ENCODE measurements at regions not wholly inside any gene's neighbourhood (a gene's known extent, or its start where the extent isn't known, plus 50 kb on each side); places are given as distances from the start of the nearest gene placed in this dataset.

DNA sequence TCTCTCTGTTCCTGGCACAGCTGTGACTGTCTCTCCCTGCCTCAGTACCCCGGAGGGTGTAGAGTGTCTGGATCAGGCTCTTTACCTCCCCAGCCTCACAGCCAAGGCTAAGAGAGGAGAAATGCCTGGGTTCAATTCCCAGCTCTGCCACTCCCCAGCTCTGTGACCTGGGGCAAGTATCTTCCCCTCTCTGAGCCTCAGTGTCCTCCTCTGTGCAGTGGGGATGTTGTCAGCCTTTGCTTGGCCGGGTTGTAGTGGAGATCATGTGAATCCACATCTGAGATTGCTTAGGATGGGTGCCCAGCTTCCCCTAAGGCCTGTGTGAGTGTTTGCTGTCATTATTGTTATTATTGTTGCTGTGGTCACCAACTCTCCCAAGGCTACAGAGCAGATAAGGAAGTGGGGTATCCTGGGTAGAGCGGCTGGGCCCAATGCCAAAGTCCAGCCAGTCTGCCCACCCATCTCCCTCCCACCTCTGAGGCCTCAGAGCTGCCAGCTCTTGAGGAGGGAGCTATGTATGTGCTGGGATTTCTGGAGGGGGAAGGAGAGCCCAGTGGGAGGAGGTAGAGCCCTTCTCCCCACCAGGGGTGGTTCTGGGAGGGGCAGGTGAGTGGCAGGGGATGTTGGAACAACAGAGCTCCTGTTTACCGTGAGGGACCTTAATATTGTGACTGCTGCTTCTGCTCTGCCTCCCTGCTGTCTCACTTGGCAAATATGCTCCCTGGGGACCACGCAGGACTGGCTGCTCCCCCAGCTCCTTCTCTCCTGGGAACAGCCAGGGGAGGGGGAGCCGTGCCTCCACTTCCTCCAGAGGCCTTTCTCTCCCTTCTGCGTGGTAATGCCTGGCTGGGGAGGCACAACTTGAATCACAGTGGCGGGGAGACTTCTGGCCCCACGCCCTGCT lies 170.5 kb downstream of the RPS24 start:
- peaks cover 4% of the 10 kb centered on the region for H3K4me1 ChIP-seq (ENCODE audit: insufficient read depth, low read length)
- no peak overlapping the region for H3K4me3 ChIP-seq (ENCODE audit: low read depth in 1 of 2, low read length in 2 of 2)
- no peaks in the 10 kb centered on the region for H3K27me3 ChIP-seq (ENCODE audit: control insufficient read depth in 1 of 2, insufficient read depth in 2 of 2, low read length in 2 of 2)
- no peak overlapping the region for H3K9ac ChIP-seq (ENCODE audit: low read length)
- H3K36me3 ChIP-seq (ENCODE audit: insufficient read depth, low read length): no peaks in the 10 kb centered on the region
- H3K27ac ChIP-seq (ENCODE audit: low read depth, low read length): no peak overlapping the region
- H3K9me3 ChIP-seq (ENCODE audit: low read length): no peaks in the 10 kb centered on the region

GRCh38 chr10:78205457-78206016 lies 171.9 kb downstream of the RPS24 start:
- Histone ChIP-seq H3K36me3 (ENCODE audit: insufficient read depth, low read length) (no peaks in the 10 kb centered on the region), H3K27me3 (ENCODE audit: control insufficient read depth in 1 of 2, insufficient read depth in 2 of 2, low read length in 2 of 2) (no peaks in the 10 kb centered on the region), H3K9ac (ENCODE audit: low read length) (no peak overlapping the region), H3K4me1 (ENCODE audit: insufficient read depth, low read length) (peaks cover 4% of the 10 kb centered on the region), H3K27ac (ENCODE audit: low read depth, low read length) (no peak overlapping the region), H3K4me3 (ENCODE audit: low read depth in 1 of 2, low read length in 2 of 2) (no peak overlapping the region), H3K9me3 (ENCODE audit: low read length) (no peaks in the 10 kb centered on the region)

- Histone ChIP-seq H3K9me3 (ENCODE audit: low read length) (no peaks in the 10 kb centered on the region), H3K4me1 (ENCODE audit: insufficient read depth, low read length) (peaks cover 13% of the 10 kb centered on the region), H3K27ac (ENCODE audit: low read depth, low read length) (no peak overlapping the region), H3K4me3 (ENCODE audit: low read depth in 1 of 2, low read length in 2 of 2) (no peak overlapping the region), H3K9ac (ENCODE audit: low read length) (no peak overlapping the region), H3K27me3 (ENCODE audit: control insufficient read depth in 1 of 2, insufficient read depth in 2 of 2, low read length in 2 of 2) (no peaks in the 10 kb centered on the region), H3K36me3 (ENCODE audit: insufficient read depth, low read length) (no peaks in the 10 kb centered on the region)
These were observed 173.6 kb downstream of the RPS24 start for GRCh38 chr10:78207216-78207615.

GRCh38 chr10:78207776-78208175 lies 174.1 kb downstream of the RPS24 start:
- no peak overlapping the region for H3K27ac ChIP-seq (ENCODE audit: low read depth, low read length)
- no peaks in the 10 kb centered on the region for H3K36me3 ChIP-seq (ENCODE audit: insufficient read depth, low read length)
- peaks cover 16% of the 10 kb centered on the region for H3K4me1 ChIP-seq (ENCODE audit: insufficient read depth, low read length)
- no peaks in the 10 kb centered on the region for H3K27me3 ChIP-seq (ENCODE audit: control insufficient read depth in 1 of 2, insufficient read depth in 2 of 2, low read length in 2 of 2)
- H3K4me3 ChIP-seq (ENCODE audit: low read depth in 1 of 2, low read length in 2 of 2): no peak overlapping the region
- H3K9me3 ChIP-seq (ENCODE audit: low read length): no peaks in the 10 kb centered on the region
- H3K9ac ChIP-seq (ENCODE audit: low read length): no peak overlapping the region

DNA sequence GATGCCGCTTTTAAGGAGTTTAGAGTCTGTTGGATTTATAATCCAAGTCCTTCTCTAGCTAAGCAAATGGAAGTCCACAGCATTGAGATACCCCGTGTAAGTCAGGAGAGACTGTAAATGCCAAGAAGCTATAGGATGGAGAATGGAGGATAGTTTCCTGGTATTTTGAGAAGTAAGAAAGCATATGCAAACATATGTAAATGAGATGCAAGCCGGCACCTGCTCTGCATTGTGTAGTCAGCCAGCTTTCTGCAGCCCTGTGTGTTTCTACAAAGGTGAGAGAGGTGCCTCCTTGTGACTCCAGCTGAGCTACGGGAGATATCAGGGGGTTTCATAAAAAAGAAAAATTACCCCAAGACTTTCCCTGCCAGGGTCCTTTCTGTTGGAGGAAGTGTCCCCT lies 176.3 kb downstream of the RPS24 start:
- no peak overlapping the region for H3K9ac ChIP-seq (ENCODE audit: low read length)
- no peak overlapping the region for H3K4me3 ChIP-seq (ENCODE audit: low read depth in 1 of 2, low read length in 2 of 2)
- no peak overlapping the region for H3K27ac ChIP-seq (ENCODE audit: low read depth, low read length)
- no peaks in the 10 kb centered on the region for H3K9me3 ChIP-seq (ENCODE audit: low read length)
- no peaks in the 10 kb centered on the region for H3K27me3 ChIP-seq (ENCODE audit: control insufficient read depth in 1 of 2, insufficient read depth in 2 of 2, low read length in 2 of 2)
- peaks cover 26% of the 10 kb centered on the region for H3K4me1 ChIP-seq (ENCODE audit: insufficient read depth, low read length)
- no peaks in the 10 kb centered on the region for H3K36me3 ChIP-seq (ENCODE audit: insufficient read depth, low read length)

- H3K9me3 ChIP-seq (ENCODE audit: low read length): no peaks in the 10 kb centered on the region
- H3K27me3 ChIP-seq (ENCODE audit: control insufficient read depth in 1 of 2, insufficient read depth in 2 of 2, low read length in 2 of 2): no peaks in the 10 kb centered on the region
- no peak overlapping the region for H3K4me3 ChIP-seq (ENCODE audit: low read depth in 1 of 2, low read length in 2 of 2)
- no peak overlapping the region for H3K27ac ChIP-seq (ENCODE audit: low read depth, low read length)
- no peak overlapping the region for H3K9ac ChIP-seq (ENCODE audit: low read length)
- no peaks in the 10 kb centered on the region for H3K36me3 ChIP-seq (ENCODE audit: insufficient read depth, low read length)
- peaks cover 32% of the 10 kb centered on the region for H3K4me1 ChIP-seq (ENCODE audit: insufficient read depth, low read length)
These were observed 176.9 kb downstream of the RPS24 start for GRCh38 chr10:78210548-78210947.

DNA sequence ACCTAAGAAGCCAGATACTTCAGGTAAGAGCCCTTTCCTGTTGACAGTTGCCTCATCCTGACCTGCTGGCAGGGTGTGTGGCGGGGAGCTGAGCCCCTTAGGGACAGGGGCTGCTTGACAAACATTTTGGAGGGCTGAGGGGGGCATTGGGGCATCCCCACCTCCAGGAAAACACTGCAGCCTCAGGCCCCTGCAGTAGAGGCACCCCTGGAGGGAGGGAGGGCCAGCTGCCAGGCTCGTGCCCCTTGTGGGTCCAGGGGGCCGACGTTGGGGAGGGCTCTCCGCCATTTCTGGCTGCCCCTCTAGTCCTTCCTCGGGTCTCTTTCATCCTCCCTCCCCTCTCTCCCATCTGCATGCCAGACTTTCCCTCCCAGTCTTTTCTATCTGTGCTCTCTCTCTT lies 177.3 kb downstream of the RPS24 start:
- no peaks in the 10 kb centered on the region for H3K27me3 ChIP-seq (ENCODE audit: control insufficient read depth in 1 of 2, insufficient read depth in 2 of 2, low read length in 2 of 2)
- H3K36me3 ChIP-seq (ENCODE audit: insufficient read depth, low read length): no peaks in the 10 kb centered on the region
- no peaks in the 10 kb centered on the region for H3K9me3 ChIP-seq (ENCODE audit: low read length)

DNA sequence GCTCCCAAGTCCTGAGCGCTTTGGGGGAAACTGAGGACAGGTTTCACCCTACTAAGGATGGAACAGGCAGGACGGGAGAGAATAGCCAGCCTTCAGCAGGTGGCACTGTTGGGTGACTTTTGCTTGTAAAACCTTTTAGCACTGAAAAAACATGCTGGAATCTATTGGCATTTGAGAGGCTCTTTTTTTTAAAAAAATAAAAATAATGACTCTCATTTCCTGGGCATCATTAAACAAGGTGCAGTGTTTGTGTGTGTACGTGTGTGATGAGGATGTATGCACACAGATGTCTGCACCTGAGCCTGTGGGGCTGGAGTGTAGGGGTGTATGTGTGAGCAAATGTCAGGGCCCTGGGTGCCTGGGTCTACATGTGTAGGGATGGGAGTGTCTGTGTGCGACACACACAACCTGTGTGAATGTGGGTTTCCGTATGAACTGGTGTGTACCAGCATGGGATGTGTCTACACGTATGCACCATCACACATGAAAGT lies 177.9 kb downstream of the RPS24 start:
- Histone ChIP-seq H3K36me3 (ENCODE audit: insufficient read depth, low read length) (no peaks in the 10 kb centered on the region), H3K4me1 (ENCODE audit: insufficient read depth, low read length) (peaks cover 39% of the 10 kb centered on the region), H3K9ac (ENCODE audit: low read length) (no peak overlapping the region), H3K4me3 (ENCODE audit: low read depth in 1 of 2, low read length in 2 of 2) (no peak overlapping the region), H3K27ac (ENCODE audit: low read depth, low read length) (no peak overlapping the region), H3K9me3 (ENCODE audit: low read length) (no peaks in the 10 kb centered on the region), H3K27me3 (ENCODE audit: control insufficient read depth in 1 of 2, insufficient read depth in 2 of 2, low read length in 2 of 2) (no peaks in the 10 kb centered on the region)

More for the DNA sequence above, 177.3 kb downstream of the RPS24 start:
- H3K27ac ChIP-seq (ENCODE audit: low read depth, low read length): no peak overlapping the region
- H3K4me3 ChIP-seq (ENCODE audit: low read depth in 1 of 2, low read length in 2 of 2): no peak overlapping the region
- no peak overlapping the region for H3K9ac ChIP-seq (ENCODE audit: low read length)
- H3K4me1 ChIP-seq (ENCODE audit: insufficient read depth, low read length): peaks cover 36% of the 10 kb centered on the region

GRCh38 chr10:78212060-78212785 lies 178.6 kb downstream of the RPS24 start:
- H3K4me1 ChIP-seq (ENCODE audit: insufficient read depth, low read length): peaks cover 40% of the 10 kb centered on the region
- no peak overlapping the region for H3K9ac ChIP-seq (ENCODE audit: low read length)
- no peaks in the 10 kb centered on the region for H3K9me3 ChIP-seq (ENCODE audit: low read length)
- no peaks in the 10 kb centered on the region for H3K27me3 ChIP-seq (ENCODE audit: control insufficient read depth in 1 of 2, insufficient read depth in 2 of 2, low read length in 2 of 2)
- no peaks in the 10 kb centered on the region for H3K36me3 ChIP-seq (ENCODE audit: insufficient read depth, low read length)
- H3K4me3 ChIP-seq (ENCODE audit: low read depth in 1 of 2, low read length in 2 of 2): no peak overlapping the region
- H3K27ac ChIP-seq (ENCODE audit: low read depth, low read length): no peak overlapping the region

DNA sequence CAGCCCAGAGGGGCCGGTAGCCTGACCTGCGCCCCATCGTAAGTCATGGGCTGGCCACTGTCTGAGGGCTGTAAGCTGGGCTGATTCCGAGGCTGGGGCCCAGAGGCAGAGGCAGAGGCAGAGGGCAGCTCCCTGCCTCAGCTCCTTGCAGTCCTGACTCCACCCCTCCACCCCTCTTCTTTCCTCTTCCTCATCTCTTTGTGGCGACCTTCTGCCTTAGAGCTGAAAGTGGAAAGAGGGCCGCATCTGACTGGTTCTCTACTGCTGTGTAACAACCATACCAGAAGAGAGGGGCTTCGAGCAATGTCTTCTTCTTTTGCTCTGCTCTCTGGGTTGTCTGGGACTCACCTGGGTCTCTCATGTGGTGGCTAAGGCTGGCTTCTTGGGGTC lies 179.1 kb downstream of the RPS24 start:
- no peak overlapping the region for H3K27ac ChIP-seq (ENCODE audit: low read depth, low read length)
- no peak overlapping the region for H3K4me3 ChIP-seq (ENCODE audit: low read depth in 1 of 2, low read length in 2 of 2)
- no peaks in the 10 kb centered on the region for H3K9me3 ChIP-seq (ENCODE audit: low read length)
- no peak overlapping the region for H3K9ac ChIP-seq (ENCODE audit: low read length)
- no peaks in the 10 kb centered on the region for H3K27me3 ChIP-seq (ENCODE audit: control insufficient read depth in 1 of 2, insufficient read depth in 2 of 2, low read length in 2 of 2)
- peaks cover 45% of the 10 kb centered on the region for H3K4me1 ChIP-seq (ENCODE audit: insufficient read depth, low read length)
- H3K36me3 ChIP-seq (ENCODE audit: insufficient read depth, low read length): no peaks in the 10 kb centered on the region

DNA sequence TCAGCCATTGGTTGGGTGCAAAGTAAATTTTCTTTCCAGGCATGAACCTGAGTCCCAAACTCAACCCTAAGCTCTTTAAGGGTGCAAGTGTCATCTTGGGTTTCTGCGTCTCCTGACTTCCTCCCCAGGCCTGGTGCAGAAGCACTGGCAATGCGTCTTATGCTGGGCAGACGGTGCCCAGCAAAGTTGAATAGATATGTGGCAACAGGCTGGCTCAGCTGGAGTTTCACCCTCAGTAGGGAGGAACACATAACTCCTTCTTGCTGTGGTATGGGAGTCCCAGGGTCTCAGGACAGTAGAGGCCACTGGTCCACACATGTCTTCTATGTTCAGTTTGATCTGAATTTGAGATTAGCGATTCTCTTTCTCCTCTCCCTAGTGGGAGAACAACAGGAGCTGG lies 181.3 kb downstream of the RPS24 start:
- no peaks in the 10 kb centered on the region for H3K36me3 ChIP-seq (ENCODE audit: insufficient read depth, low read length)
- no peak overlapping the region for H3K9ac ChIP-seq (ENCODE audit: low read length)
- peaks cover 46% of the 10 kb centered on the region for H3K4me1 ChIP-seq (ENCODE audit: insufficient read depth, low read length)

More for the DNA sequence above, 181.3 kb downstream of the RPS24 start:
- H3K27me3 ChIP-seq (ENCODE audit: control insufficient read depth in 1 of 2, insufficient read depth in 2 of 2, low read length in 2 of 2): no peaks in the 10 kb centered on the region
- H3K4me3 ChIP-seq (ENCODE audit: low read depth in 1 of 2, low read length in 2 of 2): peak overlapping the region in 1 of 2 donors; percentile 12
- H3K9me3 ChIP-seq (ENCODE audit: low read length): no peaks in the 10 kb centered on the region
- peak overlapping the region; percentile 71 for H3K27ac ChIP-seq (ENCODE audit: low read depth, low read length)
